ENCODE measurements at regions not wholly inside any gene's neighbourhood (a gene's known extent, or its start where the extent isn't known, plus 50 kb on each side); places are given as distances from the start of the nearest gene placed in this dataset.

- no peak for DNase-seq
These were observed 383.8 kb upstream of the KHDRBS2 start for GRCh38 chr6:62669831-62670230.

GRCh38 chr6:62652692-62653328 lies 366.8 kb upstream of the KHDRBS2 start:
- DNase-seq = no peak

GRCh38 chr6:62645274-62645673 lies 359.2 kb upstream of the KHDRBS2 start:
- DNase-seq = no peak

- no peak for DNase-seq
These were observed 354.7 kb upstream of the KHDRBS2 start for GRCh38 chr6:62640749-62641148.

- no peak for DNase-seq
These were observed 340.6 kb upstream of the KHDRBS2 start for GRCh38 chr6:62626661-62627060.

- DNase-seq = no peak
These were observed 338.0 kb upstream of the KHDRBS2 start for GRCh38 chr6:62623846-62624532.

GRCh38 chr6:62615366-62616015 lies 329.5 kb upstream of the KHDRBS2 start:
- no peak for DNase-seq

GRCh38 chr6:62614442-62614841 lies 328.4 kb upstream of the KHDRBS2 start:
- no peak for DNase-seq

- DNase-seq = no peak
These were observed 327.9 kb upstream of the KHDRBS2 start for GRCh38 chr6:62613928-62614327.

- DNase-seq = no peak
These were observed 326.4 kb upstream of the KHDRBS2 start for GRCh38 chr6:62612471-62612870.

GRCh38 chr6:62570372-62570771 lies 284.3 kb upstream of the KHDRBS2 start:
- DNase-seq = no peak

GRCh38 chr6:62541502-62541901 lies 255.5 kb upstream of the KHDRBS2 start:
- DNase-seq = no peak

- DNase-seq = no peak
These were observed 245.0 kb upstream of the KHDRBS2 start for GRCh38 chr6:62530985-62531384.

- no peak for DNase-seq
These were observed 243.0 kb upstream of the KHDRBS2 start for GRCh38 chr6:62528894-62529526.

- DNase-seq = no peak
These were observed 237.6 kb upstream of the KHDRBS2 start for GRCh38 chr6:62523630-62524029.

GRCh38 chr6:62519574-62519973 lies 233.5 kb upstream of the KHDRBS2 start:
- DNase-seq = no peak

GRCh38 chr6:62516291-62517141 lies 230.5 kb upstream of the KHDRBS2 start:
- no peak for DNase-seq

- no peak for DNase-seq
These were observed 206.3 kb upstream of the KHDRBS2 start for GRCh38 chr6:62492192-62492822.

GRCh38 chr6:62480544-62480943 lies 194.5 kb upstream of the KHDRBS2 start:
- DNase-seq = no peak

GRCh38 chr6:62479697-62480220 lies 193.7 kb upstream of the KHDRBS2 start:
- DNase-seq = no peak

- no peak for DNase-seq
These were observed 188.8 kb upstream of the KHDRBS2 start for GRCh38 chr6:62474793-62475192.

GRCh38 chr6:62466607-62467006 lies 180.6 kb upstream of the KHDRBS2 start:
- no peak for DNase-seq

All from HCEC 1CT (cell line).